GM12872 (cell line): ENCODE measurements at regions not wholly inside any gene's neighbourhood (a gene's known extent, or its start where the extent isn't known, plus 50 kb on each side); places are given as distances from the start of the nearest gene placed in this dataset.

Experiments used
- CTCF ChIP-seq: IDR thresholded peaks from 3 replicates; pipeline ENCODE4 v1.5.1; 2011; ENCODE audit warnings: low read depth, mild to moderate bottlenecking, low read length, moderate library complexity; ENCODE audit not compliant: insufficient read depth

- TF ChIP-seq CTCF: no peak
These were observed 158.1 kb upstream of the TARS1 start for GRCh38 chr5:33282696-33283095.

DNA sequence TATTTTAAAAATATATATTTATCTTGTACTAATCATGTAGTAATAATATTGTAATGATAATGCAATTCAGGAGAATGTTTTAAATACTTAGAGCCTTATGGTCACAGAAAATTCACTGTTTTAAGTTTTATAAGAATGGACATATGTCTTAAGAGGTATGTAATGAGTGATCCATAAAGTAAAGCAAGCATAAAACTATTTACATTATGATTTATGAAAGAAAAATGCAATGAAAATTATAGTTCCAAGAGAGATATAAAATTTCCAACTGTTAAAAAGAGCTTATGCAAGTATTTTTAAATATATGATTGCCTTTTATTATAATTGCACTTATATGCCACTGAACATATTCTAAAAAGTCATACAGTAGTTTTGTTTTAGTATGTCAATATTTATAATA, 157.5 kb upstream of the TARS1 start:
- no peak for TF ChIP-seq CTCF

DNA sequence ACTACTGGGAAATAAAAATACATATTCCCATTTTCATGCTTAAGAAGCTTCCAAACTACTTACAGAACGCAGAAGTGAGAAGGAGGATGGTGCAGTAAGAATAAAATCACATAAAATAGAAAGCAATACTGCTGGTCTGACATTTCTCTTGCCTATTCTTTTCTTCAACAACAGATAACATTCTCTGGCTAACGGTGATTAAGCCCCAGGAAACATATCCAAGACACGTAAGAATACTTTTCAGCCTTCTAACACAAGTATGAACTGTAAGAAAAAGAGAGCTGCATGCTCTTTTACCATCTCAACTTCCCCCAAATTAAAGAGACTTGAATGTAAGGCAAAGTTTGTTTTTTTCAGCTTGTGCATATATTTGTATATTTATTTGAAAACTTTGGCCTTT, 156.1 kb upstream of the TARS1 start:
- TF ChIP-seq CTCF: no peak

DNA sequence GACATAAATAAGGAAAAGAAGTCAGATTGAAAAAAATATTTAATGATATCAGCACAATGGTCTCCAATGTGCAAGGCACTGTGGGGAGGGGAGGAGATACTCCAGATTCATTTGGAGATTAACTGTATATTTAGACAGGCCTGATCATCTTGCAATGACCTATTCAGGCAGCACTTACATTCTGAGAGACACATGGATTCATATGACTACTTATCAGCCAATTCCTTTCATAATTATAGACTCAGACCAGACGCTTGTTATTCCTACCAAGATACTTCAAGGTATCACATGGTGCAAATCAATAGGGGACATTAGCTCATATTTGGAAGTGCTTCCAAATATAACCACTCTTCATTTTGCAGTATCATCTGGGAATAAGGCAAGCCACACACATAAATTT, 153.5 kb upstream of the TARS1 start:
- no peak for TF ChIP-seq CTCF

DNA sequence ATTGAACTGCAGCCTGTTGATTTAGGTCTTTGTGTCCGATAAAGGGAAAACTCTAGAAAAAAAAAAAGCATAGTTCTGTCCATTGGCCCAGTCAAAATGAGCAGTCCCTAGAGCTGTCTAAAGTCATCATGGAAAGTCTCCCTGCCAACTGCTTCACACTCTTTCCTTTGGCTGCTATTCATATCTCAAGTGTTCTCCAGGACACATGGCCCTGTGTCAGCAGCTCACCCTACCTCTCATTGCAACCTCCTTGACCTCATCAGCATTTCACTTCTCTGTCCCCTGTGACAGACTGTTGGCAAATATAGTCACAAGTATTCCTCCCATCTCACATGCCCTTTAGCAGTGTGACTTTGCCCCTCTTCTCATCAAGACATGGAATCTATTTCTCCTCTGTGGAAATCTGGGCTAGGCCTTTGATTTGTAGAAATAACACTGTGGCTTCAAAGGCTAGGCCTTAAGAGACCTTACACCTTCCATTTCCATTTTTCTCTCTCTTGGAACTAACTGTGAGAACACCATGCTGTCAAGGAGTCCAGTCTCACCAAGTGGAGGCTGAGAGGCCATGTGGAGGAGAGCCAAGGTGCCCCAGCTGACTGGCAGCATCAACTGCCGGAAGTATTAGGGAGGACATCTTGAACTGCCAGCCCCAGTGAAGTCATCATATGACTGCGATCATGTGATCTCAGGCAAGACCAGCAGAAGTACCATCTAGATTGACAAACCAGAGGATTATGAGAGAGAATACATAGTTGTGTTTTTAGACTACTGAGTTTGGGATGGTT, 149.4 kb upstream of the TARS1 start:
- no peak for TF ChIP-seq CTCF

GRCh38 chr5:33297760-33298216, 143.0 kb upstream of the TARS1 start:
- no peak for TF ChIP-seq CTCF

- peak; percentile 7; the same call in 1 of the 3 replicates for TF ChIP-seq CTCF
These were observed 141.1 kb upstream of the TARS1 start for GRCh38 chr5:33299621-33300208.
